Neural progenitor cell (in vitro differentiated cells): ENCODE measurements at regions not wholly inside any gene's neighbourhood (a gene's known extent, or its start where the extent isn't known, plus 50 kb on each side); places are given as distances from the start of the nearest gene placed in this dataset.

Source experiments
- DNase-seq: peaks from one replicate; pipeline ENCODE4 v3.0.0-alpha.2; 2016; ENCODE audit warnings: low spot score
- H2AFZ ChIP-seq: fragments of 200-600 bp; sonication (generic); replicated peaks from 2 replicates; pipeline ENCODE4 v1.6.1; 2016; ENCODE audit warnings: antibody characterized with exemption
- H3F3A ChIP-seq: fragments of 200-600 bp; sonication (generic); 2 replicates; pipeline ENCODE4 v1.6.1; 2016; ENCODE audit warnings: antibody characterized with exemption, low read depth
- H3K27ac ChIP-seq: fragments of 200-600 bp; sonication (generic); 2 replicates; pipeline ENCODE4 v1.5.1; 2016; ENCODE audit warnings: mild to moderate bottlenecking
- H3K27me3 ChIP-seq: fragments of 200-600 bp; sonication (generic); 2 replicates; pipeline ENCODE4 v1.6.1; 2016; ENCODE audit warnings: mild to moderate bottlenecking, moderate library complexity
- H3K36me3 ChIP-seq: fragments of 200-600 bp; sonication (generic); 2 replicates; pipeline ENCODE4 v1.5.1; 2016
- H3K4me1 ChIP-seq: fragments of 200-600 bp; sonication (generic); 2 replicates; pipeline ENCODE4 v1.6.1; 2016; ENCODE audit warnings: mixed run types
- H3K4me2 ChIP-seq: fragments of 200-600 bp; sonication (generic); 2 replicates; pipeline ENCODE4 v1.6.1; 2016
- H3K4me3 ChIP-seq: fragments of 200-600 bp; sonication (generic); 2 replicates; pipeline ENCODE4 v1.5.1; 2016
- H3K79me2 ChIP-seq: fragments of 200-600 bp; sonication (generic); 2 replicates; pipeline ENCODE4 v1.6.1; 2016; ENCODE audit warnings: low read depth
- H3K9ac ChIP-seq: fragments of 200-600 bp; sonication (generic); 2 replicates; pipeline ENCODE4 v1.6.1; 2016
- H3K9me3 ChIP-seq: fragments of 200-600 bp; sonication (generic); 2 replicates; pipeline ENCODE4 v1.5.1; 2016; ENCODE audit warnings: low read depth
- H4K20me1 ChIP-seq: fragments of 200-600 bp; sonication (generic); 2 replicates; pipeline ENCODE4 v1.6.1; 2016; ENCODE audit warnings: low read depth
- H3K27ac Mint-ChIP-seq: 3 replicates; pipeline ENCODE4 v1.8.0; 2021; ENCODE audit warnings: mixed read lengths
- H3K27me3 Mint-ChIP-seq: 2 replicates; pipeline ENCODE4 v1.8.0; 2022; ENCODE audit warnings: low read depth, mild to moderate bottlenecking, inconsistent platforms, moderate library complexity, mixed read lengths; ENCODE audit not compliant: insufficient read depth
- H3K36me3 Mint-ChIP-seq: 3 replicates; pipeline ENCODE4 v1.8.0; 2021; ENCODE audit warnings: mixed read lengths
- H3K4me1 Mint-ChIP-seq: 3 replicates; pipeline ENCODE4 v1.8.0; 2021; ENCODE audit warnings: mixed read lengths
- H3K4me3 Mint-ChIP-seq: 3 replicates; pipeline ENCODE4 v1.8.0; 2021; ENCODE audit warnings: mild to moderate bottlenecking, moderate library complexity, mixed read lengths
- H3K9me3 Mint-ChIP-seq: 3 replicates; pipeline ENCODE4 v1.8.0; 2020; ENCODE audit warnings: mixed read lengths
- CTCF ChIP-seq: fragments of 200-600 bp; sonication (generic); IDR thresholded peaks from 2 replicates; pipeline ENCODE4 v1.5.1; 2017; ENCODE audit warnings: antibody characterized with exemption, mild to moderate bottlenecking
- EZH2 ChIP-seq: fragments of 200-600 bp; sonication (generic); IDR thresholded peaks from 2 replicates; pipeline ENCODE4 v1.6.1; 2017; ENCODE audit warnings: antibody characterized with exemption, mild to moderate bottlenecking, moderate library complexity
- EZH2phosphoT487 ChIP-seq: fragments of 200-600 bp; sonication (generic); IDR thresholded peaks from 2 replicates; pipeline ENCODE4 v1.6.1; 2017; ENCODE audit warnings: antibody characterized with exemption

DNA sequence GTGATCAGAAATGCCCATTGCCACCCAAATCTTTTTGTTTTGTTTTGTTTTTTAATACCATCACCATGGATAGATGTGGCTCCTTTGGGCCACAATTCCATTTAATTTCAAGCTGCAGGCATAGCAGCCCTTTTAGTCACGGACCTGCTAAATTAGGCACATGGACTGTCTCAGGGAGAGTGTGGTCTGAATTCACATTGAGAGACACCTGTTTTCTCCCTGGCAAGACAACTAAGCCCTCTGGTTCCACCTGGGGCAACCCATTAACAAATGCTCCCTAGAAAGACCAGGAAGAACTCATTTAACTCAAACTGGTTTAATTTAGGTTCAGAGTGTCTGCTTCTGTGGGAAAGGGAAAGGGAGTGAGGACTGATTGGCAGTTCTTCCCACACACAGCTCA is 88.2 kb upstream of the ANKRD1 start:
- Mint-ChIP-seq H3K9me3 (no peaks in the 10 kb centered on the region), H3K4me1 (peaks cover 3% of the 10 kb centered on the region), H3K27ac (no peak overlapping the region), H3K4me3 (no peak overlapping the region), H3K27me3 (peaks cover 6% of the 10 kb centered on the region), H3K36me3 (no peaks in the 10 kb centered on the region)
- no peaks in the 10 kb centered on the region for H3K9me3 ChIP-seq
- H3K36me3 ChIP-seq: no peaks in the 10 kb centered on the region
- no peaks in the 10 kb centered on the region for H4K20me1 ChIP-seq
- DNase-seq: no peak
- H3K79me2 ChIP-seq: no peaks in the 10 kb centered on the region
- H3K4me3 ChIP-seq: no peak overlapping the region
- no peaks in the 10 kb centered on the region for H3K27me3 ChIP-seq
- no peak overlapping the region for H2AFZ ChIP-seq
- H3K4me2 ChIP-seq: no peak overlapping the region
- no peak for TF ChIP-seq EZH2
- no peak for TF ChIP-seq CTCF
- H3K27ac ChIP-seq: no peak overlapping the region
- H3F3A ChIP-seq: no peaks in the 10 kb centered on the region
- H3K4me1 ChIP-seq: no peaks in the 10 kb centered on the region
- no peak overlapping the region for H3K9ac ChIP-seq

- TF ChIP-seq EZH2phosphoT487: no peak
- no peak for TF ChIP-seq EZH2
- TF ChIP-seq CTCF: no peak
- H4K20me1 ChIP-seq: no peaks in the 10 kb centered on the region
- H3K27me3 ChIP-seq: no peaks in the 10 kb centered on the region
- Mint-ChIP-seq H3K4me3 (no peak overlapping the region), H3K4me1 (peaks cover 3% of the 10 kb centered on the region), H3K9me3 (no peaks in the 10 kb centered on the region), H3K27me3 (no peaks in the 10 kb centered on the region), H3K27ac (no peak overlapping the region), H3K36me3 (no peaks in the 10 kb centered on the region)
- no peak for DNase-seq
- no peaks in the 10 kb centered on the region for H3K79me2 ChIP-seq
- no peak overlapping the region for H2AFZ ChIP-seq
- H3K9me3 ChIP-seq: no peaks in the 10 kb centered on the region
- H3K9ac ChIP-seq: no peak overlapping the region
- no peak overlapping the region for H3K27ac ChIP-seq
- no peaks in the 10 kb centered on the region for H3K36me3 ChIP-seq
- no peaks in the 10 kb centered on the region for H3K4me1 ChIP-seq
- no peaks in the 10 kb centered on the region for H3F3A ChIP-seq
- H3K4me2 ChIP-seq: no peak overlapping the region
- no peak overlapping the region for H3K4me3 ChIP-seq
Observed at GRCh38 chr10:91010952-91011351, 90.1 kb upstream of the ANKRD1 start.

DNA sequence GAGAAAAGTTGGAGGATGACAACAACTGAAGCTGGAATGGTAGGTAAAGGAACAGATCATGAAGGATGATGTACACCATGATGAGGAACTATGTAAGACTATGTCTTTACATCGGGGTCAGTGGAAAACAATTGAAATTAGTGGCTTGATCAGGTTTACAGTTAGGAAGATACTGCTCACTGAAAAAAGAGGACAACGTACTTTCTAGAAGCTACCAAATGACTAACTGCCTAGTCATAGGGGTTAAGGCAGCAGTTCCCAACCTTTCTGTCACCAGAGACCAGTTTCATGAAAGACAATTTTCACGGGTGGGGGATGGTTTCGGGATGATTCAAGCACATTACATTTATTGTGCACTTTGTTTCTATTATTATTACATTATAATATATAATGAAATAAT is 91.6 kb upstream of the ANKRD1 start:
- TF ChIP-seq EZH2 (no peak), EZH2phosphoT487 (no peak), CTCF (no peak)
- H3F3A ChIP-seq: no peaks in the 10 kb centered on the region
- Mint-ChIP-seq H3K27me3 (no peaks in the 10 kb centered on the region), H3K27ac (no peak overlapping the region), H3K9me3 (no peaks in the 10 kb centered on the region), H3K4me1 (no peaks in the 10 kb centered on the region), H3K36me3 (no peaks in the 10 kb centered on the region), H3K4me3 (no peak overlapping the region)
- H3K9me3 ChIP-seq: no peaks in the 10 kb centered on the region
- H3K4me2 ChIP-seq: no peak overlapping the region
- H4K20me1 ChIP-seq: no peaks in the 10 kb centered on the region
- H3K9ac ChIP-seq: no peak overlapping the region
- no peaks in the 10 kb centered on the region for H3K36me3 ChIP-seq
- H3K79me2 ChIP-seq: no peaks in the 10 kb centered on the region
- no peaks in the 10 kb centered on the region for H3K27me3 ChIP-seq
- no peaks in the 10 kb centered on the region for H3K4me1 ChIP-seq
- no peak overlapping the region for H3K27ac ChIP-seq
- H2AFZ ChIP-seq: no peak overlapping the region
- DNase-seq: no peak
- H3K4me3 ChIP-seq: no peak overlapping the region

GRCh38 chr10:91013985-91014384 is 93.1 kb upstream of the ANKRD1 start:
- no peaks in the 10 kb centered on the region for H4K20me1 ChIP-seq
- DNase-seq: no peak
- no peaks in the 10 kb centered on the region for H3K4me1 Mint-ChIP-seq
- TF ChIP-seq CTCF: no peak
- TF ChIP-seq EZH2phosphoT487: no peak
- TF ChIP-seq EZH2: no peak
- H3K27me3 ChIP-seq: no peaks in the 10 kb centered on the region
- H3K4me2 ChIP-seq: no peak overlapping the region
- H3K4me1 ChIP-seq: no peaks in the 10 kb centered on the region
- no peaks in the 10 kb centered on the region for H3K27me3 Mint-ChIP-seq
- no peak overlapping the region for H3K4me3 Mint-ChIP-seq
- H3K4me3 ChIP-seq: no peak overlapping the region
- H3F3A ChIP-seq: no peaks in the 10 kb centered on the region
- H3K27ac Mint-ChIP-seq: no peak overlapping the region
- no peaks in the 10 kb centered on the region for H3K9me3 Mint-ChIP-seq
- H3K79me2 ChIP-seq: no peaks in the 10 kb centered on the region
- H3K27ac ChIP-seq: no peak overlapping the region
- H3K36me3 Mint-ChIP-seq: no peaks in the 10 kb centered on the region
- H3K9ac ChIP-seq: no peak overlapping the region
- no peaks in the 10 kb centered on the region for H3K36me3 ChIP-seq
- H2AFZ ChIP-seq: no peak overlapping the region
- no peaks in the 10 kb centered on the region for H3K9me3 ChIP-seq
